H1 (cell line): ENCODE measurements at regions not wholly inside any gene's neighbourhood (a gene's known extent, or its start where the extent isn't known, plus 50 kb on each side); places are given as distances from the start of the nearest gene placed in this dataset.

Experiments used
- CTCF ChIA-PET: fragments of 300-600 bp; sonication (Branson Sonifier 250); formaldehyde crosslinking; loops from one replicate; lab custom pipeline; 2021; ENCODE audit not compliant: partially characterized antibody; lab: Charles Lee
- POLR2A ChIA-PET: fragments of 300-600 bp; sonication (Branson Sonifier 250); formaldehyde crosslinking; loops from one replicate; lab custom pipeline; 2021; ENCODE audit warnings: inconsistent platforms; ENCODE audit not compliant: partially characterized antibody; lab: Charles Lee
- DNase-seq, 2 experiments: peaks; one replicate each; pipeline versions ENCODE4 v3.0.0 to v3.0.0-alpha.2; 2010 to 2022; ENCODE audit warnings: low spot score in 2 of 2, low read depth in 1 of 2, mixed read lengths in 1 of 2
- FAIRE-seq: peaks from 2 replicates; lab custom pipeline; 2011; peaks lifted over from hg19 to GRCh38; lab: Jason Lieb, UNC
- H2AFZ ChIP-seq: 2 replicates; pipeline ENCODE4 v1.8.1; 2012; ENCODE audit warnings: low read length, inconsistent platforms
- H2AK5ac ChIP-seq: 2 replicates; pipeline ENCODE4 v1.6.1; 2013; ENCODE audit warnings: low read depth, low read length
- H2BK120ac ChIP-seq: replicated peaks from 2 replicates; pipeline ENCODE3; 2013; ENCODE audit warnings: low read depth, low read length, inconsistent platforms
- H2BK12ac ChIP-seq: 2 replicates; pipeline ENCODE4 v1.6.1; 2013; ENCODE audit warnings: low read depth, low read length
- H2BK15ac ChIP-seq: 2 replicates; pipeline ENCODE4 v1.6.1; 2013; ENCODE audit warnings: low read length
- H2BK20ac ChIP-seq: 2 replicates; pipeline ENCODE4 v1.6.1; 2013; ENCODE audit warnings: low read length
- H2BK5ac ChIP-seq: 2 replicates; pipeline ENCODE4 v1.6.1; 2013; ENCODE audit warnings: low read depth, low read length
- H3K14ac ChIP-seq: 2 replicates; pipeline ENCODE4 v1.6.1; 2013; ENCODE audit warnings: inconsistent platforms; ENCODE audit not compliant: insufficient read length
- H3K18ac ChIP-seq: 2 replicates; pipeline ENCODE4 v1.6.1; 2013; ENCODE audit warnings: low read length; ENCODE audit errors: extremely low read depth
- H3K23ac ChIP-seq: 2 replicates; pipeline ENCODE4 v1.6.1; 2013; ENCODE audit warnings: inconsistent platforms; ENCODE audit not compliant: insufficient read length
- H3K23me2 ChIP-seq: 2 replicates; pipeline ENCODE4 v1.6.1; 2013; ENCODE audit warnings: low read depth, low read length
- H3K27ac ChIP-seq: 2 replicates; pipeline ENCODE4 v1.6.1; 2011; ENCODE audit warnings: low read depth, low read length, inconsistent platforms
- H3K27me3 ChIP-seq, 4 experiments: replicated peaks in 1 of 4; 1 replicate in 1 of 4; 2 replicates in 3 of 4; pipeline versions ENCODE4 v1.6.1 to v1.8.1; 2011 to 2013; ENCODE audit warnings: low read length in 3 of 4, mild to moderate bottlenecking in 3 of 4, inconsistent platforms in 2 of 4, mixed read lengths in 2 of 4, moderate library complexity in 1 of 4; ENCODE audit not compliant: control insufficient read depth in 3 of 4, insufficient read depth in 3 of 4; ENCODE audit errors: extremely low read depth in 1 of 4
- H3K36me3 ChIP-seq, 4 experiments: 2 replicates each; pipeline versions ENCODE4 v1.6.1 to v1.8.1; 2011 to 2013; ENCODE audit warnings: mild to moderate bottlenecking in 4 of 4, low read length in 3 of 4, moderate library complexity in 2 of 4, control low read depth in 1 of 4, inconsistent platforms in 1 of 4; ENCODE audit not compliant: insufficient read depth in 4 of 4, control insufficient read depth in 2 of 4
- H3K4ac ChIP-seq: replicated peaks from 2 replicates; pipeline ENCODE3; 2013; ENCODE audit warnings: low read length, low read depth, mixed read lengths, inconsistent platforms; ENCODE audit not compliant: insufficient read length
- H3K4me1 ChIP-seq, 4 experiments: replicated peaks in 1 of 4; 1 replicate in 1 of 4; 2 replicates in 3 of 4; pipeline versions ENCODE4 v1.6.1 to v1.8.1; 2011 to 2013; ENCODE audit warnings: low read length in 3 of 4, inconsistent platforms in 2 of 4, mixed read lengths in 1 of 4; ENCODE audit not compliant: insufficient read depth in 4 of 4, control insufficient read depth in 3 of 4
- H3K4me2 ChIP-seq, 2 experiments: 2 replicates each; pipeline versions ENCODE4 v1.6.1 to v1.8.1; 2011 to 2013; ENCODE audit warnings: low read depth in 2 of 2, low read length in 2 of 2, control low read depth in 1 of 2, inconsistent platforms in 1 of 2, mild to moderate bottlenecking in 1 of 2; ENCODE audit not compliant: insufficient read depth in 1 of 2
- H3K4me3 ChIP-seq, 4 experiments: fragments of 200-600, 300-600 bp in 1 of 4; sonication (generic), shearing (Covaris generic), sonication (Bioruptor Twin) in 1 of 4; 2 replicates each; pipeline versions ENCODE4 v1.5.1 to v1.8.1; 2011 to 2016; ENCODE audit warnings: low read length in 4 of 4, low read depth in 3 of 4, control low read depth in 2 of 4, inconsistent platforms in 2 of 4, mild to moderate bottlenecking in 2 of 4, mixed read lengths in 1 of 4, moderate library complexity in 1 of 4; ENCODE audit not compliant: insufficient read depth in 2 of 4; ENCODE audit errors: extremely low read depth in 1 of 4
- H3K56ac ChIP-seq: replicated peaks from 2 replicates; pipeline ENCODE3; 2013; ENCODE audit warnings: low read depth, mild to moderate bottlenecking, mixed read lengths, low read length, inconsistent platforms; ENCODE audit not compliant: insufficient read length
- H3K79me1 ChIP-seq: 2 replicates; pipeline ENCODE4 v1.6.1; 2013; ENCODE audit warnings: low read depth, low read length, control low read depth
- H3K79me2 ChIP-seq, 2 experiments: 2 replicates each; pipeline versions ENCODE4 v1.6.1 to v1.8.1; 2012 to 2013; ENCODE audit warnings: low read length in 2 of 2, mild to moderate bottlenecking in 2 of 2, inconsistent platforms in 1 of 2; ENCODE audit not compliant: insufficient read depth in 2 of 2, control insufficient read depth in 1 of 2
- H3K9ac ChIP-seq, 4 experiments: replicated peaks in 1 of 4; 1 replicate in 1 of 4; 2 replicates in 3 of 4; pipeline versions ENCODE4 v1.6.1 to v1.8.1; 2011 to 2013; ENCODE audit warnings: low read depth in 3 of 4, low read length in 3 of 4, control low read depth in 2 of 4, mild to moderate bottlenecking in 2 of 4, moderate library complexity in 2 of 4, inconsistent platforms in 1 of 4; ENCODE audit errors: extremely low read depth in 1 of 4
- H3K9me3 ChIP-seq, 2 experiments: 2 replicates each; pipeline versions ENCODE4 v1.6.1 to v1.8.1; 2012 to 2013; ENCODE audit warnings: mild to moderate bottlenecking in 2 of 2, moderate library complexity in 2 of 2, control low read depth in 1 of 2, inconsistent platforms in 1 of 2, low read depth in 1 of 2, low read length in 1 of 2, mixed read lengths in 1 of 2; ENCODE audit not compliant: insufficient read depth in 2 of 2
- H4K20me1 ChIP-seq, 2 experiments: replicated peaks in 1 of 2; 2 replicates each; pipeline versions ENCODE3 to v1.8.1; 2011 to 2013; ENCODE audit warnings: inconsistent platforms in 2 of 2, low read length in 2 of 2, mild to moderate bottlenecking in 1 of 2; ENCODE audit not compliant: insufficient read depth in 2 of 2, control insufficient read depth in 1 of 2
- H4K5ac ChIP-seq: 2 replicates; pipeline ENCODE4 v1.6.1; 2013; ENCODE audit warnings: low read length, low read depth, mixed read lengths, inconsistent platforms; ENCODE audit not compliant: insufficient read length
- H4K8ac ChIP-seq: 2 replicates; pipeline ENCODE4 v1.8.0; 2013; ENCODE audit warnings: mild to moderate bottlenecking, moderate library complexity, low read length, inconsistent platforms; ENCODE audit not compliant: insufficient read depth; ENCODE audit errors: extremely low read depth
- H4K91ac ChIP-seq: replicated peaks from 2 replicates; pipeline ENCODE3; 2013; ENCODE audit warnings: low read length, mixed read lengths, inconsistent platforms; ENCODE audit not compliant: insufficient read length
- GTF2F1 ChIP-seq: IDR thresholded peaks from 2 replicates; pipeline ENCODE4 v1.6.1; 2012; ENCODE audit warnings: low read depth, low read length, improper control_type of control experiment, borderline replicate concordance
- KDM1A ChIP-seq: fragments of 200-600, 300-600 bp; sonication (generic); IDR thresholded peaks from 2 replicates; pipeline ENCODE4 v1.7.1; 2016; ENCODE audit warnings: mild to moderate bottlenecking, low read length, borderline replicate concordance
- SIN3A ChIP-seq, 2 experiments: IDR thresholded peaks in 1 of 2; conservative IDR thresholded peaks in 1 of 2; 2 replicates each; pipeline ENCODE4 v1.6.1; 2011 to 2012; ENCODE audit warnings: low read length in 2 of 2, improper control_type of control experiment in 1 of 2, low read depth in 1 of 2, mild to moderate bottlenecking in 1 of 2
- WGBS, 2 experiments: shearing (Covaris generic) in 1 of 2; methylation state at CpG; one replicate each; pipeline versions ENCODE4 v1.1.6 to v1.1.7; 2013 to 2015; ENCODE audit warnings: low lambda C conversion rate in 2 of 2, mixed read lengths in 2 of 2, inconsistent platforms in 1 of 2, low coverage in 1 of 2, missing lambda C conversion rate in 1 of 2; ENCODE audit not compliant: insufficient replicate concordance in 2 of 2, insufficient coverage in 1 of 2, insufficient read length in 1 of 2; ENCODE audit errors: extremely low coverage in 1 of 2, missing lambda C conversion rate in 1 of 2; 5-methylcytosine and 5-hydroxymethylcytosine counted together
- TF ChIP-seq, protein P1 (sequence below), 3 experiments: IDR thresholded peaks; 1 replicate in 2 of 3; 2 replicates in 1 of 3; pipeline versions ENCODE4 v1.5.1 to v1.6.1; 2011; ENCODE audit warnings: low read length in 3 of 3, mild to moderate bottlenecking in 3 of 3, inconsistent platforms in 2 of 3, low read depth in 1 of 3, moderate library complexity in 1 of 3; ENCODE audit not compliant: insufficient read depth in 1 of 3; ENCODE audit errors: control extremely low read depth in 1 of 3

DNA sequence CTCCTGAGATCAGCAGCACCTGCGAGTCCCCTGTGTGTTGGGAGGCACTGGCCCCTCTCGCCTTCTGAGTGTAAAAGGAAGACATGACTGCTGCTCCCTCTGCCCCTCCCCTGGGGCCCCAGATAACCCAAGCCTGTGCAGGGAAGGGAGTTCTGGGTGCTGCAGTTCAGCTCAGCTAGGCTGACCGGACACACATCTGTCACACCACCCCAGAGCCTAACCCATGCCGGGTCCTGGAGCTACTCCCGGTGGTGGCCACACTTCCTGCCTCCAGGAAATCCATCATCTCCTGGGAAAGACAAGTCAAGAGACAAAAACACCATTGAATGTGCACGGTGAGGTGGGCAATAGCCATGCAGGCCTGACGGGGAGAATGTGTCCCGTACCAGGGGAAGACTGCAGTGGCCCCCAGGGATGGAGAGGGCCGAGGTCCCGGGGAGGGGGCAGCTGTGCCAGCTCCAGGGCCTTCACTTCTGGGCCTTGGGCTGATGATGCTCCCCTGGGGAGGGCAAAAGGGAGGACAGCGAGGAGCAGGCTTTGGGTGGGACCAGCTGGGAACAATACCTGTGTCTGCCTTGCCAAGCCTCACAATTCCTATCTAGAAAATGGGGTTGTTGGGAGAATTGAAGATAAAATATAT is 210.6 kb downstream of the TFCP2L1 start:
- H3K27me3 ChIP-seq, result peaks cover 0 to 32% (median 19%) of the 10 kb centered on the region in 4 experiments; a peak in 6 of 7 replicates
- H4K91ac ChIP-seq, result no peak overlapping the region
- H3K27ac ChIP-seq, result no peak overlapping the region
- H3K23me2 ChIP-seq, result peaks cover 11% of the 10 kb centered on the region; the same call in 1 of the 2 replicates
- no peaks in the 10 kb centered on the region for H3K36me3 ChIP-seq
- H2BK12ac ChIP-seq, result no peak overlapping the region
- H3K18ac ChIP-seq, result no peak overlapping the region
- peak overlapping the region in 1 of 4 experiments; percentile 54; a peak in 1 of 8 replicates for H3K4me3 ChIP-seq
- H3K79me2 ChIP-seq, result no peaks in the 10 kb centered on the region
- peaks cover 0 to 6% of the 10 kb centered on the region in 2 experiments for H4K20me1 ChIP-seq
- no peak overlapping the region for H2BK20ac ChIP-seq
- CTCF ChIA-PET, result interaction anchor here (0.8 to 23.5 kb wide), 14 partner anchors 21 to 394 kb away, joined by 3 to 434 read pairs (median 4); no protein-coding TSS in a partner anchor
- no peaks in the 10 kb centered on the region for H3K79me1 ChIP-seq
- no peak overlapping the region for H3K56ac ChIP-seq
- H2AK5ac ChIP-seq, result no peak overlapping the region
- peak in 1 of 2 experiments; percentile 60 for DNase-seq
- H2BK120ac ChIP-seq, result no peak overlapping the region
- H3K4me1 ChIP-seq, result peaks cover 0 to 20% (median 17%) of the 10 kb centered on the region in 4 experiments; a peak in 6 of 7 replicates
- H4K8ac ChIP-seq, result no peak overlapping the region
- no peak overlapping the region for H3K23ac ChIP-seq
- WGBS, 2 experiments, result 78% methylated on average over 11 of the region's 11 CpGs; no CpG with 5 or more reads in 1 of the 2 experiments
- TF ChIP-seq SIN3A (conservative IDR thresholded peaks at IDR 0.05 in 1 of 2, IDR thresholded peaks at IDR 0.05 in 1 of 2; ENCODE audit: low read depth in 1 of 2, low read length in 2 of 2), result peak in 1 of 2 experiments; percentile 22; a peak in 1 of 4 replicates
- TF ChIP-seq, protein P1, sequence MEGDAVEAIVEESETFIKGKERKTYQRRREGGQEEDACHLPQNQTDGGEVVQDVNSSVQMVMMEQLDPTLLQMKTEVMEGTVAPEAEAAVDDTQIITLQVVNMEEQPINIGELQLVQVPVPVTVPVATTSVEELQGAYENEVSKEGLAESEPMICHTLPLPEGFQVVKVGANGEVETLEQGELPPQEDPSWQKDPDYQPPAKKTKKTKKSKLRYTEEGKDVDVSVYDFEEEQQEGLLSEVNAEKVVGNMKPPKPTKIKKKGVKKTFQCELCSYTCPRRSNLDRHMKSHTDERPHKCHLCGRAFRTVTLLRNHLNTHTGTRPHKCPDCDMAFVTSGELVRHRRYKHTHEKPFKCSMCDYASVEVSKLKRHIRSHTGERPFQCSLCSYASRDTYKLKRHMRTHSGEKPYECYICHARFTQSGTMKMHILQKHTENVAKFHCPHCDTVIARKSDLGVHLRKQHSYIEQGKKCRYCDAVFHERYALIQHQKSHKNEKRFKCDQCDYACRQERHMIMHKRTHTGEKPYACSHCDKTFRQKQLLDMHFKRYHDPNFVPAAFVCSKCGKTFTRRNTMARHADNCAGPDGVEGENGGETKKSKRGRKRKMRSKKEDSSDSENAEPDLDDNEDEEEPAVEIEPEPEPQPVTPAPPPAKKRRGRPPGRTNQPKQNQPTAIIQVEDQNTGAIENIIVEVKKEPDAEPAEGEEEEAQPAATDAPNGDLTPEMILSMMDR (IDR thresholded peaks at IDR 0.05; ENCODE audit: control extremely low read depth in 1 of 3, insufficient read depth in 1 of 3, low read depth in 1 of 3, low read length in 3 of 3), result no peak
- no peak for TF ChIP-seq GTF2F1
- 0 out of 2 replicates have a peak, but pooled peaks have one; percentile 38 for TF ChIP-seq KDM1A
- TF ChIP-seq, all 59 proteins: peak for 2
- Histone ChIP-seq H2AFZ (no peak overlapping the region), H3K4me2 (peak overlapping the region; percentile 29 to 76; a peak in 1 of 4 replicates), H2BK5ac (0 out of 2 replicates have a peak overlapping the region, but pooled peaks have one; percentile 60), H3K4ac (no peak overlapping the region), H3K14ac (no peak overlapping the region), H3K9ac (no peak overlapping the region), H3K9me3 (no peaks in the 10 kb centered on the region), H2BK15ac (no peak overlapping the region), H4K5ac (no peak overlapping the region)
- no peak for FAIRE-seq
- POLR2A ChIA-PET, result interaction anchor here (0.6 to 3.6 kb wide), 127 partner anchors 9 to 1030 kb away, joined by 3 to 51 read pairs (median 5); partner anchors contain the start of genes INHBB, RALB and RNU4ATAC
